Omental fat pad (tissue), 3 donors: ENCODE measurements at regions not wholly inside any gene's neighbourhood (a gene's known extent, or its start where the extent isn't known, plus 50 kb on each side); places are given as distances from the start of the nearest gene placed in this dataset.

ENCODE experiments used
- ATAC-seq: fragments of 150-250 bp; one replicate; pipeline ENCODE4 v1.9.1; 2016; ENCODE audit warnings: mild to moderate bottlenecking, moderate library complexity; ENCODE audit not compliant: low FRiP score
- DNase-seq: peaks from one replicate; pipeline ENCODE4 v3.0.0-alpha.2; 2019; ENCODE audit warnings: low spot score
- CTCF ChIP-seq, 3 donors: fragments of 450-650 bp; IDR thresholded peaks; one replicate each; pipeline ENCODE4 v1.5.1; 2016 to 2017; ENCODE audit warnings: antibody characterized with exemption in 3 of 3, mild to moderate bottlenecking in 3 of 3, moderate library complexity in 2 of 3

GRCh38 chr6:44636561-44637248 lies 249.2 kb downstream of the CDC5L start:
- no peak for TF ChIP-seq CTCF (IDR thresholded peaks at IDR 0.05)
- ATAC-seq = no peak
- peak; percentile 12 for DNase-seq

- DNase-seq (no peak), ATAC-seq (no peak)
Observed at GRCh38 chr6:44641344-44642031, 254.0 kb downstream of the CDC5L start.

GRCh38 chr6:44642349-44642748 lies 254.8 kb downstream of the CDC5L start:
- ATAC-seq (no peak), DNase-seq (no peak)
- no peak for TF ChIP-seq CTCF (IDR thresholded peaks at IDR 0.05)

More at GRCh38 chr6:44641344-44642031, 254.0 kb downstream of the CDC5L start:
- TF ChIP-seq CTCF (IDR thresholded peaks at IDR 0.05) = no peak

GRCh38 chr6:44642870-44643522 lies 255.5 kb downstream of the CDC5L start:
- ATAC-seq (no peak), DNase-seq (no peak)
- no peak for TF ChIP-seq CTCF (IDR thresholded peaks at IDR 0.05)

- no peak for DNase-seq
- ATAC-seq = no peak
- TF ChIP-seq CTCF (IDR thresholded peaks at IDR 0.05) = no peak
Observed at GRCh38 chr6:44645276-44645675, 257.8 kb downstream of the CDC5L start.

GRCh38 chr6:44646355-44646754 lies 258.8 kb downstream of the CDC5L start:
- peak; percentile 44 for ATAC-seq
- peak; percentile 7 for DNase-seq
- TF ChIP-seq CTCF (IDR thresholded peaks at IDR 0.05) = no peak
